HG02798 (cell line): ENCODE measurements at regions not wholly inside any gene's neighbourhood (a gene's known extent, or its start where the extent isn't known, plus 50 kb on each side); places are given as distances from the start of the nearest gene placed in this dataset.
"Not testable (repeated sequence)": the region's sequence is repeated elsewhere in the genome, so short reads cannot be mapped to it uniquely, and the experiment has no call there.

Experiments
- ATAC-seq: cut with Tn5 transposase; IDR thresholded peaks from one replicate; pipeline ENCODE4 v1.9.1; 2021; ENCODE audit warnings: mild to moderate bottlenecking; ENCODE audit not compliant: unreplicated experiment, poor library complexity

DNA sequence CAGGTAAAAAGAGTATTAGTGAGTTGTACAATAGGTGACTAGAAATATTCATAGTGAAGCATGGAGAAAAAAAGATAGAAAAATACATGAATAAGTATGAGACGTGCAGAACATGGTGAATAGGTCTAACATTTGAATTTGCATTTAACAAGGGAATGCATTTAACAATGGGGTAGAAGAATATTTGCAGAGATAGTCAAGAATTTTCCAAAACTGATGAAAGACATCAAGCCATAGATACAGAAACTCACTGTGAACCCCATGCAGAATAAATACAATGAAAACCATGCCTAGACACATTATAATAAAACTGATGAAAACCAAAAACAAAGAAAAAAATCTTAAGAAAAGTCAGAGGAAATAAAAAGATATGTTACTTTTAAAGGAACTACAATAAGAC, 184.8 kb downstream of the KTN1 start:
- no peak for ATAC-seq

DNA sequence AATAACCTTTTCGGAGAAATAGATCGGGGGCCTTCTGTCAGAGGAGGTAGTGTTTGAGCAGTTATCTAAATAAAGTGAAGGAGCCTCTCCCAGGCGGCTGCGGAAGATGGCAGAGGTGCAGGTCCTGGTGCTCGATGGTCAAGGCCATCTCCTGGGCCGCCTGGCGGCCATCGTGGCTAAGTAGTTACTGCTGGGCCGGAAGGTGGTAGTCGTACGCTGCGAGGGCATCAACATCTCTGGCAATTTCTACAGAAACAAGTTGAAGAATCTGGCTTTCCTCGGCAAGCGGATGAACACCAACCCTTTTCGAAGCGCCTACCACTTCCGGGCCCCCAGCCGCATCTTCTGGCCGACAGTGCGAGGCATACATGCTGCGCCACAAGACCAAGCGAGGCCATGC, 186.1 kb downstream of the KTN1 start:
- no peak for ATAC-seq

DNA sequence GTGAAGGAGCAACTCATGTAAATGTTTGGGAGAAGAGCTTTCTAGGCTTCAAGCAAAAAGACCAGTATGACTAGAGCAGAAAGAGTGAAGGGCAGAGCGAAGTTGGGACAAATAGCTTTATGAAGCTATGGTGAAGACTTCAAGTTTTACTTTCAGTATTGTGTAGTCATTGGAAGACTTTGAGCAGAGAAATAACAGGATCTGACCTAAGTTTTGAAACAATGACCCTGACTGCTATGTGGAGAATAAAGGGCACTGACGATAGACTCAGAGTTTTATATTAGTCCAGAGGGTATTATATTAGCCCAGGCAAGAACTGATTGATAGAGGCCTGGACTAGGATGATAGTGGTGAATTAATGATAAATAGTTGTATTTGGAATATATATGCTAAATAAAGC, 187.3 kb downstream of the KTN1 start:
- no peak for ATAC-seq

DNA sequence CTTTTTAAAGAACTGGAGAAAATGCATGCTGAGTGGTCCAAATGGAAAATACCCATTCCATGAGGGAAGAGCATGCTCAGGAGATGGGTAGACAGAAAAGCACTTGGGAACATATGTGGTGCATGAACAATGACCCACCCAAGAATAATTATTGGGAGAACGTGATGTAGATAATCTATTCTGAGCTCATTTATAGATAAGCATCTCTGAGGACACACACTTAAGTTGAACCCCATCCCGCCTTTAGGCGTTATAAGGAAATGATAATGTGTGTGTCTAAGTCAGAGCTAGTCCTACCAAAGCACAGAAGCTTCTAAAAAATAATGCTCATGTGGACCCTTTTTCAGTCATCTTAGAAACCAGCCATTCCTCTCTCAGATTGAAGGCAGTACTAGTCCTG, 189.9 kb downstream of the KTN1 start:
- no peak for ATAC-seq

DNA sequence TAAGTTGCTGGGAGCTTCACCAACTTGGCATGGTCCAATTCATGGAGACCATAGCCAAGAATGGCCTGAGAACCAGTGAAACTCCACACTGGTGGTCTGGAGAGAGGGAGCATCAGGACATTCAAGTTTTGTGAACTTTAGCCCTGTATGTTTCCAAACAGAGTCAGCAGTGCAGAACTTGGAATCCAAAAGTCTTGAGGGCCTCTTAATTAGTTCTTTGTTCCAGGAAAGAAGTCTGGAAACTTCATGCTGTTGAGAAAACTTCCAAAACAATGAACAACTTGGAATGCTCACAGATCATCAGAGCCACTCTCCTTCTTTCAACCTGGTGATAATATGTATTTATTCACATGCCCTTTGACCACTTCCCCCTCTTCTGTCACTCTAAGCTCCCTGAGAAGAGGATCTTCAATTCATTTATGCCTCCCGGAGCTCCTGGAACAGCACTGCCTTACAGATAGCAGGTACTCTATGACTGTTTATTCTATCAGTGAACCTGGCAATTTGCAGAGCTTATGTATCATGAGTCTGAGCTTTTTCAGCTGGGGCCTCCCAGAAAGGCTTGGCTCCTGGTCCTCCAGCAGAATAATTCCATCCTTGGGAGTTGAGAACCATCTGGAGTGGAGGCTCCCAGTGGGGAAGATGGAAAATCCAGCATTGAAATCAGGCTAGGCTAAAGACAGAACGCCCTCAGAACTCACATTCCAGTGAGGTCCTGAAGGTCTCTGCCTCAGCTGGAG, 191.4 kb downstream of the KTN1 start:
- ATAC-seq = no peak

DNA sequence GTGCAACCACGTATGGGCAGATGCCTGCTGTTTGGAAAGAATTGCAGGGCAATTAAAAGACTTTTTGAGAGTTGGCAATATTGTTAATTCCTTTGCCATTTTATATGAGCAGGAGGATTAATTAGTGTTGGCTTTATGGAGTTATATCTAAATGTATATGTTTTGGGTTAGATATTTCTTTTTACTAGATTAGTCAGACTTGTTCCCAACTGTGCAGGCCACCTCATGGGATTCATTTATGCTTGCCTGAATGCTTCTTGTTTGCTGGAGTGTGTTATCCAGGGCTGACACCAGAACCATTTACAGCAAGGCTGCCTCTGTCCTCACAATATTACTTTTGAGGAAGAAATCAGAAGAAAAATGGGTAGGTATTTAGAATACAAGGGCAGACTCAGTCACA, 192.5 kb downstream of the KTN1 start:
- no peak for ATAC-seq

DNA sequence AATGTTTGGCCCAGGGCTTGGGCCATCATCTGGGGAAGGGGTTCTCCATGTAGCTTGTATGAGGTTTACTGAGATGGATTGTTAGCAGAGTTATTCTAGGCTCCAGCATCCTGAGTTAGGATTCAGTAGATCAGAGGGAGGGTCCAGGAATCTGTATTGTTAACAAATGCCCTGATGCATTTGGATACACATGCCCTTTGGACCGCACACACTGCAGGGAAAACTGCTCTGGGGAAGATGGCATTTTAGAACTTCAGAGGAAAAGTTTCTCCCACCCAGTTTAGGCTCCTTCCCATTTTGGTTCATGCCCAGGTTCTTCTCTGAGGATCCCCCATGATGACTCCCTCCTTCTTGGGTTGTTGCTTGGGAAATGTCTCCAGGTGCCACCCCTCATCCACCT, 193.3 kb downstream of the KTN1 start:
- ATAC-seq = no peak

DNA sequence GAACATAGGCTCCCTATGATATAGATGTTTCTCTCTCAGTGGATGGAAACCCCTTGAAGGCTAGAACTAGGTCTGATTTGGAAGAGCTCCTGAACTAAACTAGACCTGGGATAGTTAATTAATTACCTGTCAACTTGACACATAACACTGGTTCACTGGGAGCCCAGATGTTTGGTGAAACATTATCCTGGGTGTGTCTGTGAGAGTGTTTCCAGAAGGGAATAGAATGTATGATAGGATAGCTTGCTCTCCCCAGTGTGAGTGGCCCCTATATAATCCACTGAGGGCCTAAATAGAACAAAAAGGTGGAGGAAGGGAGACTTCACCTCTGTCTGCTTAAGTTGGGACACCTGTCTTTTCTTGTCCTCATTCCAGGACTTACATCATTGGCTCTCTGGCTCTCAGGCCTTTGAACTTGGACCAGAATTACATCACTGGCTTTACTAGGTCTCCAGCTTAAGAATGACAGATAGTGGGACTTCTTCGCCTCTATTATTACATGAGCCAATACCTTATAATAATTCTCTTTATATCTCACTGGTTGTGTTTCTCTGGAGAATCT, 194.1 kb downstream of the KTN1 start:
- ATAC-seq = no peak

DNA sequence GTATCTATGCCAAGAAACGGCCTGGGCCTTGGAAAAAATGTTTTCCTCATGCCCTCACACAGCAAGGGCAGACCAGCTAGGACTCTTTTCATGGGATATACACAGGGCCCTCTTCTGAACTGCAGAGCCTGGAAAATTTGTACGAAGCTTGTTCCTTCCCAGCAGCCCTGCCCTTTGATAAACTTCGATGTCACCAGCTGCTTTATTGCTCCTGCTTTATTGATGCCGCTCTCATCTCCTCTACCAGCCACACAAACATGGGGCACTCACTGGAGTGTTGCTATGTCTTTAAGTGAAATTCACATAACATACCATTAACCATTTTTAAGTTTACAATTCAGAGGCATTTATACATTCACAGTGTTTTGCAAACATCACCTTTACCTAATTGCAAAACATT, 197.9 kb downstream of the KTN1 start:
- ATAC-seq = no peak

DNA sequence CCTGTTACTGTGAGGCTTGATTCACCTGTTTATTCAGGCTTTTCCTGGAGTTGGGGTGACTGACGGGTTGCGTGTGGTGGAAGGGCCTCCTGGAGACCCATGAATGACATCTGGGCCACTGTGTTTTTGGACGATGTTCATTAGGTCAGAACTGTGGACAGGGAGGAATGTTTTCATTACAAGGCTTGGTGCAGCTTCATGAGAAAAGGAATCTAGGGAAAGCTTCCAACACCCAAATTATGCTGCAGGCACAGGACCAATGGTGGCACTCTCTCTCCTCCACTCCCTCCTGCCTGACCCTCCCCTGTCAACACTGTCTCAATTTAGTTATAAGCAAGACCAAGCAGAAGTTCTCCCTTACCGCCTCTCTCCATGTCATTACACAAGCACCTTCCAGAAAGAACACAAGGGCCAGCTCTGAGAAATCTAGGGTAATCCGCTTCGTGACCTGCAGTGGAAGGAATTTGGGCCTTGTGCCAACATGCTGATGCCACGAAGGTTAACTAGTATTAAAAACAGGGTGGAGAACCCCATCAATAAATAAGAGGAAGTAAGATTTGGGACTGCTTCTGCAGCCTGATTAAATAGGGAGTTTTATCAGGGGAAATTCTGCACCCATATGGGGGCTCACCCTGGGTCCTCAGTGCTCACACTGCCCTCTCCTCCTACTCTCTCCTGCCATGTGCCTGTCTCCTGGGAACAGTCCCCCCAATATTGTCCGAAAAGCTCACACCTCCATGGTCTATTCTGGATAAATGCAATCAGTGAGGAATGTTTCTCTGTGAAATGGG, 200.3 kb downstream of the KTN1 start:
- ATAC-seq = no peak

DNA sequence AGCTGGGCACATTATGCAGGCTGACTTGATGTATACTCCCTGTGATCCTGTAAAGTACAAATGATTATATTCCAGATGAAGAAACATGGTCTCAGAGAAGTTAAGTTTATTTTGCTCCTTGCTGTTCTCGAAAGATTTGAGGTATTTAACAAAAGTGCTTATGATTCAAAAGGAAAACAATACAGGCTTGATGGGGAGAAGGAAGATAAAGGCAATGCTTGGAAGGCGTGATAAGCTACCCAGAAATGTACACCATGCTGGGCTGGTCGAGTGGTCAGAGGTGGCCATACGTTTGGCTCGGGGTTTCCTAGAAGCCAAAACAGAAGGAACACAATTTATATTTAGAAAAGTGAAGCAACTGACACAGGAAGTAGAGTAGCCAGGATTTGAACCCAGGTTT, 201.0 kb downstream of the KTN1 start:
- ATAC-seq = no peak

DNA sequence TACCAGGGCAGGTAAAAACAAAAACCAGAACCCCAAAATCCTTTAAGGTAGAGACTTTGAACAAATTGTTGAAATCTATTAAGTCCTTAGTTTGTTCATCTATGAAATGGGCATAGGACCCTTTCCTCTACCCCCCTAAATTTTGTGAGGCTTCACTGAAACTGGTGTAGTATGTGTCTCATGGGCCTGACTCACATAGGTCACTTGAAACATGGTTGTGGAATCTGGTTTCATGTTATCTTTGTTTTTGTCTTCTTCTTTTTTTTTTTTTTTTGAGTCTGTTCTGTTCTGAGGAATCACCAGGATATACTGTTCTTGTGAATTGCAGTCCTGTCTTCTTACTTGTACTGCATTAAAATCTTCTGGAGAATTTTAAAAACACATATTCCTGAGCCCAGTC, 202.2 kb downstream of the KTN1 start:
- no peak for ATAC-seq

DNA sequence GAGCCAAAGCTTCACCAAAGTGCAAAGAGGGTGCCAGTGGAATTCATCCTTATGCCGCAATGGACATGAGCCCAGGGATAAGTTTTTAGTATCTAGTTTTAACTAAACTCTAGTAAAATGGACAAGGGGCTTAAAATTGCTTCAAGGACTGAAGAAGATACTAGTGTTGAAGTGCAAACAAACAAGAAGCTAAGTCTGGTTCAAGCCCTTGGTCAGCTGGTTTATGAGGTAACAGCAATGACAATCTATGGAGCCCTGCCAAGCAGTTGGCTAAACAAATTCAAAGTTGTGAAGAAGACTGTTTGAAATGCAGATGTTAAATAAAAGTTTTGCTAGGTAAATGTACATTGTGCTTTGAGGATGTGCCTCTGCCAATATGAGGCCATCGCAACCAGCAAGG, 209.4 kb downstream of the KTN1 start:
- ATAC-seq = no peak

DNA sequence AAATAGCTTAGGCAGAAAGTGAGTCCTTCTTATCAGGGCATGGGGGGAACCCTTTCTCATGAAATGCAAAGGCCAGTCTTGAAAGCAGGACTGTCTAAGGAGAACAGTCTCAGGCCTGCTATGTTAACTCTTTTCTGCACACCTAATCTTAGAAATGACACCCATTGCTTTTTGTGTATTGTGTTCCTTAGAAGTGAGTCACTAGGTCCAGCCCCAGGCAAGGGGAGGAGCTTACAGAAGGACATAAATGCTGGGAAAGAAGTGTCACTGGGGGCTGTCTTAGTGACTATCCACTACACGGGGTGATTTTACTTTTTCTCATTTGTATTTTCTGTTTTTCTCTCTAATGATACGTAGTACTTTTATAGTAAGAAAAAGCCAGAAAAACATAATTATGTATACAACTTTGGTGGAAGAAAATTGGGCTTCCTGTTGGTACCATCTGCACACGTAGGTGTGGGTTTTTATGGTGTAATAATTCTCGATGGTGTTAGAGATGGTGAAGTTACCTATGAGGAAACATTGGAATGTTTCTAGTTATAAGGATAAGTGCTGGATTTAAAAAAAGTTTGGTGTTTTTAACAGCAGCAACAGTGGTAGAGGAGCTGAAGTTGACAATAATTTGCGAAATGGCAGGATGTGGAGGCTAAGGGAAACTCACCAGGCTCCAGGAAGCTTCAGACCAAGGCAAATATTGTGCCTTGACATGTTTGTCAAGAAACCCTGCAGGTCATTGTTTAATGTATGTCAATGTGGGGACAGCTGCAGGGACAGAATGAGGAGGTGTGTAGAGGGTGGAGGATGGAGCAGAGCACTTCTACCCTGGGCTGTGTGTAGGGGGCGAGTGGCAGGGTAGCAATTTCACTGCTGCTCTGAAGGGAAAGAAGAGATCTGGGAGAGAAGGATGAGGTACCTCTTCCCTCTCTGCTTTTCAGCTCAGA, 214.9 kb downstream of the KTN1 start:
- ATAC-seq = no peak

DNA sequence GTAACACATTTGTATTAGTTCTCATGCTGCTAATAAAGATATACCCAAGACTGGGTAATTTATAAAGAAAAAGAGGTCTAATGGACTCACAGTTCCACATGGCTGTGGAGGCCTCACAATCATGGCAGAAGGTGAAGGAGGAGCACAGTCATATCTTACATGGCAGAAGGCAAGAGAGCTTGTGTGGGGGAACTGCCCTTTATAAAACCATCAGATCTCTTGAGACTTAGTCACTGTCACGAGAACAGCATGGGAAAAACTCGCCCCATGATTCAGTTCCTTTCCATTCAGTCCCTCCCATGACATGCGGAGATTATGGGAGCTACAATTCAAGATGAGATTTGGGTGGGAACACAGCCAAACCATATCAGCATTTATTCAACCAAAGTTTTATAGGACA, 216.5 kb downstream of the KTN1 start:
- not testable (repeated sequence) for ATAC-seq

DNA sequence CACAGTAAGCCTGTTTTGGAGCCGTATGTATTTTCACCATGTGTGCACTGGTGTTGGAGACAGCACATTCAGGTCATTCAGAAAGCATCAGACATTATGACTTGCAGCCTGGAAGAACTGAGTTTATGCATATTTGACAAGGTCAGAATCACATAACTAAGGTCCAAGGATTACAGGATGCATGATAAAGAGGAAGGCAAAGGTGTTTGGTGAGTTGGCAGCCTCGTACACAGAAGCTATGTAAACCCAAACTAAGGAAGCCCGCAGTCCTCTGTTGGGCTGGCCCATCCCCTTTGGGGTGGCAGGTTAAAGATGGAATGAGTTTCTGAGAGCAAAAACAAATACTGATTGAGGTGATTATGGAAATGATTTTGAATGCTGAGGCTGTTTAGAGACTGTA, 218.4 kb downstream of the KTN1 start:
- ATAC-seq = no peak

DNA sequence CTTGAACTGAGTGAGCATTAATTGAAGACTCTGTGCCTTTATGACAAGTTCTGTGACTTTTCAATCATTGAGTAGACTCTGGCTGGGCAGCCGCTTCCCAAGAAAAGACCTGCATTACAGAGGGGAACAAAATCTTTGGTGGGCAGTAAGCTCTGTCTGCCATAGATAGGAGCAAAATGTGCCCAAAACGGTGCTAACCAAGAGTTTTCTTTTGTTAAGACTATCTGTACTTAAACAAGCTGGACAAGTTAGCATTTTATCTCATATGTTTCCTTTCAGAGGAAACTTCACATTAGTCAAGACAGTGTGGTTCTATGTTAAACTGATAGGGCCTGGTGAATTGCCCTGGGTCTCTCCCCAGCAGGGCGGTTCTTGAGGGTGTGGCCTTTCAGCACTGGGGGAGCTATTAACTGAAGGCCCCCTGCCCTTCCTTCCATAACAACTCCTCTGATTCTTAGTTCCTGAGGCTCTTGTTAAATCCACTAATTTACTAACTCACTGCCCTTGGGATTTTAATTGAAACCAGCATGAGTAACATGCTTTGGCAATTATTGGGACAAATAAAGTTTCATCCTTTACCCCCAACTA, 219.6 kb downstream of the KTN1 start:
- ATAC-seq = no peak

DNA sequence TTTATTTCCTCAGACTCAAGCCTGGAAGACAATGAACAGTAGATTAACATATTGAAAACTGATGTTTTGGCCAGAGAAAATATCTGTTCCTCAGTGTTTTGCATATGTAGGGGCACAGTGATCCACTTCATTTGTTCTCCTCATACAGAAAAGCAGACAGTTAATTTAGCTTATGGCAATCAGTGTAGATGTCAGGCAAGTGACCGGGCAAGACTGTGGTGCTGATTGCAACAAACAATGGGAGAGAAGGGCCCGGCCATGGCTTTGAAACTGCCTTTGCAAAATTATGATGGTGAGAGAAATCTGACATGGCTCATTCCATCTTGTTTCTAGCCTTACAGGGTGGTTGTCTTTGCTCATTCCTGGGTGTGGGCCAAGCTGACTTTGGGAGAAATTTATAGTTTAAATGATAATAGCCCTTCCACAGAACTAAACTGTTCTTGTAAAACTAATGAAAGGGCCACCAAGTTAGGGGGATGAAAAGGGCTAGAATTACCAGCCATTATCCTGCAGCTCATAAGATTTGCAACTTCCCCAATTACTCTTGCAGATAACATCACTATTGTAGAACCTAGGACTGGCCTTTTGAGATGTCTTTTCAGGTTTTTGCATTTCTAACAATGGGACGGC, 220.3 kb downstream of the KTN1 start:
- ATAC-seq = no peak

DNA sequence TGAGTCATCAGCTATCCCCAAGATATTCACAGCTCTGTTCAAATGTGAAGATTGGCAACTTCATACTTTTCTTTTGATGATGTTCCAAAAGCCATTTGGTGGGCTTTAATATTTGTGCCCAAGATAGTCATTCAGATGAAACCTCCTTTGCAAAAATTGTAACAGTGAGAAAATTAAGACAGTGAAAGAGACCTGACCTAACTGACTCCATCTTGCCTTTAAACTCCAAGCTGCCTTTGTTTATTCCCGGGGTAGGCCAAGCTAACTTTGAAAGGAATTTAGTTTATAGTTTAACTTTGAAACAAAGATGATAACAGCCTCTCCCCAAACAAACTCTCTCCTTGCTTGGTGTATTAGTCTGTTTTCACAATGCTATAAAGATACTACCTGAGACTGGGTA, 221.1 kb downstream of the KTN1 start:
- no peak for ATAC-seq
